ENCODE measurements at regions not wholly inside any gene's neighbourhood (a gene's known extent, or its start where the extent isn't known, plus 50 kb on each side); places are given as distances from the start of the nearest gene placed in this dataset.

GRCh38 chr3:150090877-150091276 is 120.2 kb upstream of the PFN2 start:
- CTCF ChIA-PET, result no interaction called here
- Mint-ChIP-seq H3K27me3 (peaks cover 3% of the 10 kb centered on the region), H3K4me3 (no peak overlapping the region), H3K4me1 (no peaks in the 10 kb centered on the region), H3K27ac (no peak overlapping the region), H3K9me3 (no peaks in the 10 kb centered on the region), H3K36me3 (ENCODE audit: low read depth) (no peaks in the 10 kb centered on the region)
- no peak for DNase-seq
- POLR2A ChIA-PET, result no interaction called here

- no peaks in the 10 kb centered on the region for H3K9me3 Mint-ChIP-seq
- H3K4me1 Mint-ChIP-seq, result no peaks in the 10 kb centered on the region
- POLR2A ChIA-PET, result no interaction called here
- H3K4me3 Mint-ChIP-seq, result no peak overlapping the region
- no peaks in the 10 kb centered on the region for H3K36me3 Mint-ChIP-seq (ENCODE audit: low read depth)
- no peak overlapping the region for H3K27ac Mint-ChIP-seq
- DNase-seq, result no peak
- peaks cover 4% of the 10 kb centered on the region for H3K27me3 Mint-ChIP-seq
- CTCF ChIA-PET, result no interaction called here
Observed at GRCh38 chr3:150090006-150090405, 119.3 kb upstream of the PFN2 start.

- Mint-ChIP-seq H3K27me3 (peaks cover 9% of the 10 kb centered on the region), H3K36me3 (ENCODE audit: low read depth) (no peaks in the 10 kb centered on the region), H3K4me3 (no peak overlapping the region), H3K27ac (no peak overlapping the region), H3K4me1 (no peaks in the 10 kb centered on the region), H3K9me3 (no peaks in the 10 kb centered on the region)
- no peak for DNase-seq
- ChIA-PET CTCF (no interaction called here), POLR2A (no interaction called here)
Observed at GRCh38 chr3:150084128-150084527, 113.4 kb upstream of the PFN2 start.

- Mint-ChIP-seq H3K36me3 (ENCODE audit: low read depth) (no peaks in the 10 kb centered on the region), H3K4me1 (no peaks in the 10 kb centered on the region), H3K27ac (no peak overlapping the region), H3K9me3 (no peaks in the 10 kb centered on the region), H3K4me3 (no peak overlapping the region), H3K27me3 (peaks cover 8% of the 10 kb centered on the region)
- DNase-seq, result no peak
- CTCF ChIA-PET, result no interaction called here
- POLR2A ChIA-PET, result no interaction called here
Observed at GRCh38 chr3:150083655-150084042, 113.0 kb upstream of the PFN2 start.

GRCh38 chr3:150082898-150083654 is 112.4 kb upstream of the PFN2 start:
- Mint-ChIP-seq H3K9me3 (no peaks in the 10 kb centered on the region), H3K27ac (no peak overlapping the region), H3K27me3 (peaks cover 5% of the 10 kb centered on the region), H3K4me1 (no peaks in the 10 kb centered on the region), H3K4me3 (no peak overlapping the region), H3K36me3 (ENCODE audit: low read depth) (no peaks in the 10 kb centered on the region)
- DNase-seq, result no peak
- ChIA-PET CTCF (no interaction called here), POLR2A (no interaction called here)

GRCh38 chr3:150081084-150081483 is 110.4 kb upstream of the PFN2 start:
- Mint-ChIP-seq H3K36me3 (ENCODE audit: low read depth) (no peaks in the 10 kb centered on the region), H3K9me3 (no peaks in the 10 kb centered on the region), H3K27ac (no peak overlapping the region), H3K4me1 (no peaks in the 10 kb centered on the region), H3K4me3 (no peak overlapping the region), H3K27me3 (peaks cover 5% of the 10 kb centered on the region)
- DNase-seq, result no peak
- ChIA-PET POLR2A (no interaction called here), CTCF (no interaction called here)

GRCh38 chr3:150080058-150080730 is 109.5 kb upstream of the PFN2 start:
- ChIA-PET CTCF (no interaction called here), POLR2A (no interaction called here)
- no peak overlapping the region for H3K27ac Mint-ChIP-seq
- peaks cover 5% of the 10 kb centered on the region for H3K27me3 Mint-ChIP-seq
- no peaks in the 10 kb centered on the region for H3K36me3 Mint-ChIP-seq (ENCODE audit: low read depth)
- H3K9me3 Mint-ChIP-seq, result no peaks in the 10 kb centered on the region
- DNase-seq, result no peak
- no peaks in the 10 kb centered on the region for H3K4me1 Mint-ChIP-seq
- no peak overlapping the region for H3K4me3 Mint-ChIP-seq

GRCh38 chr3:150079029-150079739 is 108.5 kb upstream of the PFN2 start:
- H3K4me3 Mint-ChIP-seq, result no peak overlapping the region
- no peaks in the 10 kb centered on the region for H3K27me3 Mint-ChIP-seq
- no peaks in the 10 kb centered on the region for H3K9me3 Mint-ChIP-seq
- H3K27ac Mint-ChIP-seq, result no peak overlapping the region
- ChIA-PET CTCF (no interaction called here), POLR2A (no interaction called here)
- H3K4me1 Mint-ChIP-seq, result no peaks in the 10 kb centered on the region
- no peak for DNase-seq
- H3K36me3 Mint-ChIP-seq (ENCODE audit: low read depth), result no peaks in the 10 kb centered on the region

- H3K27ac Mint-ChIP-seq, result no peak overlapping the region
- H3K4me1 Mint-ChIP-seq, result no peaks in the 10 kb centered on the region
- CTCF ChIA-PET, result no interaction called here
- H3K9me3 Mint-ChIP-seq, result no peaks in the 10 kb centered on the region
- no peaks in the 10 kb centered on the region for H3K36me3 Mint-ChIP-seq (ENCODE audit: low read depth)
- H3K4me3 Mint-ChIP-seq, result no peak overlapping the region
- H3K27me3 Mint-ChIP-seq, result no peaks in the 10 kb centered on the region
- POLR2A ChIA-PET, result no interaction called here
- DNase-seq, result no peak
Observed at GRCh38 chr3:150077581-150078247, 107.0 kb upstream of the PFN2 start.

- ChIA-PET POLR2A (no interaction called here), CTCF (no interaction called here)
- Mint-ChIP-seq H3K4me1 (no peaks in the 10 kb centered on the region), H3K27ac (no peak overlapping the region), H3K36me3 (ENCODE audit: low read depth) (no peaks in the 10 kb centered on the region), H3K27me3 (no peaks in the 10 kb centered on the region), H3K4me3 (no peak overlapping the region), H3K9me3 (no peaks in the 10 kb centered on the region)
- no peak for DNase-seq
Observed at GRCh38 chr3:150077107-150077506, 106.4 kb upstream of the PFN2 start.

- no peaks in the 10 kb centered on the region for H3K9me3 Mint-ChIP-seq
- H3K27ac Mint-ChIP-seq, result no peak overlapping the region
- POLR2A ChIA-PET, result no interaction called here
Observed at GRCh38 chr3:150076443-150076842, 105.7 kb upstream of the PFN2 start.

GRCh38 chr3:150075417-150075865 is 104.7 kb upstream of the PFN2 start:
- Mint-ChIP-seq H3K9me3 (no peaks in the 10 kb centered on the region), H3K27me3 (peaks cover 5% of the 10 kb centered on the region), H3K4me3 (no peak overlapping the region), H3K36me3 (ENCODE audit: low read depth) (no peaks in the 10 kb centered on the region), H3K4me1 (no peaks in the 10 kb centered on the region), H3K27ac (no peak overlapping the region)
- POLR2A ChIA-PET, result no interaction called here
- CTCF ChIA-PET, result no interaction called here
- no peak for DNase-seq

More at GRCh38 chr3:150076443-150076842, 105.7 kb upstream of the PFN2 start:
- DNase-seq, result no peak
- no peak overlapping the region for H3K4me3 Mint-ChIP-seq
- CTCF ChIA-PET, result no interaction called here
- H3K4me1 Mint-ChIP-seq, result no peaks in the 10 kb centered on the region
- H3K27me3 Mint-ChIP-seq, result no peaks in the 10 kb centered on the region
- H3K36me3 Mint-ChIP-seq (ENCODE audit: low read depth), result no peaks in the 10 kb centered on the region

- ChIA-PET CTCF (no interaction called here), POLR2A (no interaction called here)
- H3K27ac Mint-ChIP-seq, result no peak overlapping the region
- H3K4me3 Mint-ChIP-seq, result no peak overlapping the region
- H3K9me3 Mint-ChIP-seq, result no peaks in the 10 kb centered on the region
- H3K36me3 Mint-ChIP-seq (ENCODE audit: low read depth), result no peaks in the 10 kb centered on the region
- H3K27me3 Mint-ChIP-seq, result peaks cover 5% of the 10 kb centered on the region
- no peaks in the 10 kb centered on the region for H3K4me1 Mint-ChIP-seq
- DNase-seq, result no peak
Observed at GRCh38 chr3:150074697-150075416, 104.2 kb upstream of the PFN2 start.
